H1 (cell line): ENCODE measurements at regions not wholly inside any gene's neighbourhood (a gene's known extent, or its start where the extent isn't known, plus 50 kb on each side); places are given as distances from the start of the nearest gene placed in this dataset.

Experiments used
- CTCF ChIA-PET: fragments of 300-600 bp; sonication (Branson Sonifier 250); formaldehyde crosslinking; loops from one replicate; lab custom pipeline; 2021; ENCODE audit not compliant: partially characterized antibody; lab: Charles Lee
- POLR2A ChIA-PET: fragments of 300-600 bp; sonication (Branson Sonifier 250); formaldehyde crosslinking; loops from one replicate; lab custom pipeline; 2021; ENCODE audit warnings: inconsistent platforms; ENCODE audit not compliant: partially characterized antibody; lab: Charles Lee
- DNase-seq, 2 experiments: peaks; one replicate each; pipeline versions ENCODE4 v3.0.0 to v3.0.0-alpha.2; 2010 to 2022; ENCODE audit warnings: low spot score in 2 of 2, low read depth in 1 of 2, mixed read lengths in 1 of 2
- FAIRE-seq: peaks from 2 replicates; lab custom pipeline; 2011; peaks lifted over from hg19 to GRCh38; lab: Jason Lieb, UNC
- H2AFZ ChIP-seq: 2 replicates; pipeline ENCODE4 v1.8.1; 2012; ENCODE audit warnings: low read length, inconsistent platforms
- H2AK5ac ChIP-seq: 2 replicates; pipeline ENCODE4 v1.6.1; 2013; ENCODE audit warnings: low read depth, low read length
- H2BK120ac ChIP-seq: replicated peaks from 2 replicates; pipeline ENCODE3; 2013; ENCODE audit warnings: low read depth, low read length, inconsistent platforms
- H2BK12ac ChIP-seq: 2 replicates; pipeline ENCODE4 v1.6.1; 2013; ENCODE audit warnings: low read depth, low read length
- H2BK15ac ChIP-seq: 2 replicates; pipeline ENCODE4 v1.6.1; 2013; ENCODE audit warnings: low read length
- H2BK20ac ChIP-seq: 2 replicates; pipeline ENCODE4 v1.6.1; 2013; ENCODE audit warnings: low read length
- H2BK5ac ChIP-seq: 2 replicates; pipeline ENCODE4 v1.6.1; 2013; ENCODE audit warnings: low read depth, low read length
- H3K14ac ChIP-seq: 2 replicates; pipeline ENCODE4 v1.6.1; 2013; ENCODE audit warnings: inconsistent platforms; ENCODE audit not compliant: insufficient read length
- H3K18ac ChIP-seq: 2 replicates; pipeline ENCODE4 v1.6.1; 2013; ENCODE audit warnings: low read length; ENCODE audit errors: extremely low read depth
- H3K23ac ChIP-seq: 2 replicates; pipeline ENCODE4 v1.6.1; 2013; ENCODE audit warnings: inconsistent platforms; ENCODE audit not compliant: insufficient read length
- H3K23me2 ChIP-seq: 2 replicates; pipeline ENCODE4 v1.6.1; 2013; ENCODE audit warnings: low read depth, low read length
- H3K27ac ChIP-seq: 2 replicates; pipeline ENCODE4 v1.6.1; 2011; ENCODE audit warnings: low read depth, low read length, inconsistent platforms
- H3K27me3 ChIP-seq, 4 experiments: replicated peaks in 1 of 4; 1 replicate in 1 of 4; 2 replicates in 3 of 4; pipeline versions ENCODE4 v1.6.1 to v1.8.1; 2011 to 2013; ENCODE audit warnings: low read length in 3 of 4, mild to moderate bottlenecking in 3 of 4, inconsistent platforms in 2 of 4, mixed read lengths in 2 of 4, moderate library complexity in 1 of 4; ENCODE audit not compliant: control insufficient read depth in 3 of 4, insufficient read depth in 3 of 4; ENCODE audit errors: extremely low read depth in 1 of 4
- H3K36me3 ChIP-seq, 4 experiments: 2 replicates each; pipeline versions ENCODE4 v1.6.1 to v1.8.1; 2011 to 2013; ENCODE audit warnings: mild to moderate bottlenecking in 4 of 4, low read length in 3 of 4, moderate library complexity in 2 of 4, control low read depth in 1 of 4, inconsistent platforms in 1 of 4; ENCODE audit not compliant: insufficient read depth in 4 of 4, control insufficient read depth in 2 of 4
- H3K4ac ChIP-seq: replicated peaks from 2 replicates; pipeline ENCODE3; 2013; ENCODE audit warnings: low read length, low read depth, mixed read lengths, inconsistent platforms; ENCODE audit not compliant: insufficient read length
- H3K4me1 ChIP-seq, 4 experiments: replicated peaks in 1 of 4; 1 replicate in 1 of 4; 2 replicates in 3 of 4; pipeline versions ENCODE4 v1.6.1 to v1.8.1; 2011 to 2013; ENCODE audit warnings: low read length in 3 of 4, inconsistent platforms in 2 of 4, mixed read lengths in 1 of 4; ENCODE audit not compliant: insufficient read depth in 4 of 4, control insufficient read depth in 3 of 4
- H3K4me2 ChIP-seq, 2 experiments: 2 replicates each; pipeline versions ENCODE4 v1.6.1 to v1.8.1; 2011 to 2013; ENCODE audit warnings: low read depth in 2 of 2, low read length in 2 of 2, control low read depth in 1 of 2, inconsistent platforms in 1 of 2, mild to moderate bottlenecking in 1 of 2; ENCODE audit not compliant: insufficient read depth in 1 of 2
- H3K4me3 ChIP-seq, 4 experiments: fragments of 200-600, 300-600 bp in 1 of 4; sonication (generic), shearing (Covaris generic), sonication (Bioruptor Twin) in 1 of 4; 2 replicates each; pipeline versions ENCODE4 v1.5.1 to v1.8.1; 2011 to 2016; ENCODE audit warnings: low read length in 4 of 4, low read depth in 3 of 4, control low read depth in 2 of 4, inconsistent platforms in 2 of 4, mild to moderate bottlenecking in 2 of 4, mixed read lengths in 1 of 4, moderate library complexity in 1 of 4; ENCODE audit not compliant: insufficient read depth in 2 of 4; ENCODE audit errors: extremely low read depth in 1 of 4
- H3K56ac ChIP-seq: replicated peaks from 2 replicates; pipeline ENCODE3; 2013; ENCODE audit warnings: low read depth, mild to moderate bottlenecking, mixed read lengths, low read length, inconsistent platforms; ENCODE audit not compliant: insufficient read length
- H3K79me1 ChIP-seq: 2 replicates; pipeline ENCODE4 v1.6.1; 2013; ENCODE audit warnings: low read depth, low read length, control low read depth
- H3K79me2 ChIP-seq, 2 experiments: 2 replicates each; pipeline versions ENCODE4 v1.6.1 to v1.8.1; 2012 to 2013; ENCODE audit warnings: low read length in 2 of 2, mild to moderate bottlenecking in 2 of 2, inconsistent platforms in 1 of 2; ENCODE audit not compliant: insufficient read depth in 2 of 2, control insufficient read depth in 1 of 2
- H3K9ac ChIP-seq, 4 experiments: replicated peaks in 1 of 4; 1 replicate in 1 of 4; 2 replicates in 3 of 4; pipeline versions ENCODE4 v1.6.1 to v1.8.1; 2011 to 2013; ENCODE audit warnings: low read depth in 3 of 4, low read length in 3 of 4, control low read depth in 2 of 4, mild to moderate bottlenecking in 2 of 4, moderate library complexity in 2 of 4, inconsistent platforms in 1 of 4; ENCODE audit errors: extremely low read depth in 1 of 4
- H3K9me3 ChIP-seq, 2 experiments: 2 replicates each; pipeline versions ENCODE4 v1.6.1 to v1.8.1; 2012 to 2013; ENCODE audit warnings: mild to moderate bottlenecking in 2 of 2, moderate library complexity in 2 of 2, control low read depth in 1 of 2, inconsistent platforms in 1 of 2, low read depth in 1 of 2, low read length in 1 of 2, mixed read lengths in 1 of 2; ENCODE audit not compliant: insufficient read depth in 2 of 2
- H4K20me1 ChIP-seq, 2 experiments: replicated peaks in 1 of 2; 2 replicates each; pipeline versions ENCODE3 to v1.8.1; 2011 to 2013; ENCODE audit warnings: inconsistent platforms in 2 of 2, low read length in 2 of 2, mild to moderate bottlenecking in 1 of 2; ENCODE audit not compliant: insufficient read depth in 2 of 2, control insufficient read depth in 1 of 2
- H4K5ac ChIP-seq: 2 replicates; pipeline ENCODE4 v1.6.1; 2013; ENCODE audit warnings: low read length, low read depth, mixed read lengths, inconsistent platforms; ENCODE audit not compliant: insufficient read length
- H4K8ac ChIP-seq: 2 replicates; pipeline ENCODE4 v1.8.0; 2013; ENCODE audit warnings: mild to moderate bottlenecking, moderate library complexity, low read length, inconsistent platforms; ENCODE audit not compliant: insufficient read depth; ENCODE audit errors: extremely low read depth
- H4K91ac ChIP-seq: replicated peaks from 2 replicates; pipeline ENCODE3; 2013; ENCODE audit warnings: low read length, mixed read lengths, inconsistent platforms; ENCODE audit not compliant: insufficient read length
- ASH2L ChIP-seq: fragments of 200-600, 300-600 bp; sonication (generic); IDR thresholded peaks from one replicate; pipeline ENCODE4 v1.7.1; 2017; ENCODE audit warnings: low read length
- BRCA1 ChIP-seq: IDR thresholded peaks from 2 replicates; pipeline ENCODE4 v1.6.1; 2012; ENCODE audit warnings: low read depth, low read length, improper control_type of control experiment
- CBX8 ChIP-seq: fragments of 300-800, 300-1000 bp; sonication (generic); IDR thresholded peaks from 2 replicates; pipeline ENCODE4 v1.7.1; 2016; ENCODE audit warnings: low read depth, low read length, borderline replicate concordance
- KDM4A ChIP-seq: IDR thresholded peaks from one replicate; pipeline ENCODE4 v1.7.1; 2012; ENCODE audit warnings: low read depth, mild to moderate bottlenecking, moderate library complexity, low read length, inconsistent platforms; ENCODE audit not compliant: severe bottlenecking
- KDM5A ChIP-seq: fragments of 200-600 bp; IDR thresholded peaks from 2 replicates; pipeline ENCODE4 v1.7.1; 2012; ENCODE audit warnings: mild to moderate bottlenecking, low read length, inconsistent platforms, mixed read lengths
- PHF8 ChIP-seq: fragments of 200-600 bp; sonication (generic); conservative IDR thresholded peaks from 2 replicates; pipeline ENCODE4 v1.7.1; 2012; ENCODE audit warnings: low read depth, mild to moderate bottlenecking, inconsistent platforms, low read length, moderate library complexity
- POLR2AphosphoS5 ChIP-seq: IDR thresholded peaks from 2 replicates; pipeline ENCODE4 v1.6.1; 2011; ENCODE audit warnings: low read depth, low read length
- POU5F1 ChIP-seq: IDR thresholded peaks from 2 replicates; pipeline ENCODE4 v1.6.1; 2011; ENCODE audit warnings: low read depth, mild to moderate bottlenecking, low read length, moderate library complexity
- SIN3A ChIP-seq, 2 experiments: IDR thresholded peaks in 1 of 2; conservative IDR thresholded peaks in 1 of 2; 2 replicates each; pipeline ENCODE4 v1.6.1; 2011 to 2012; ENCODE audit warnings: low read length in 2 of 2, improper control_type of control experiment in 1 of 2, low read depth in 1 of 2, mild to moderate bottlenecking in 1 of 2
- SIX5 ChIP-seq: IDR thresholded peaks from 2 replicates; pipeline ENCODE4 v1.6.1; 2011; ENCODE audit warnings: mild to moderate bottlenecking, low read depth, low read length
- SP2 ChIP-seq: IDR thresholded peaks from 2 replicates; pipeline ENCODE4 v1.6.1; 2012; ENCODE audit warnings: mild to moderate bottlenecking, low read length, inconsistent platforms
- SP4 ChIP-seq: IDR thresholded peaks from 2 replicates; pipeline ENCODE4 v1.6.1; 2012; ENCODE audit warnings: low read length, inconsistent platforms
- TAF7 ChIP-seq: optimal IDR thresholded peaks from 2 replicates; pipeline ENCODE3; 2011; ENCODE audit warnings: low read depth, mild to moderate bottlenecking, inconsistent platforms, low read length, moderate library complexity, borderline replicate concordance
- TBP ChIP-seq: IDR thresholded peaks from 2 replicates; pipeline ENCODE4 v1.6.1; 2011; ENCODE audit warnings: low read depth, low read length, improper control_type of control experiment
- WGBS, 2 experiments: shearing (Covaris generic) in 1 of 2; methylation state at CpG; one replicate each; pipeline versions ENCODE4 v1.1.6 to v1.1.7; 2013 to 2015; ENCODE audit warnings: low lambda C conversion rate in 2 of 2, mixed read lengths in 2 of 2, inconsistent platforms in 1 of 2, low coverage in 1 of 2, missing lambda C conversion rate in 1 of 2; ENCODE audit not compliant: insufficient replicate concordance in 2 of 2, insufficient coverage in 1 of 2, insufficient read length in 1 of 2; ENCODE audit errors: extremely low coverage in 1 of 2, missing lambda C conversion rate in 1 of 2; 5-methylcytosine and 5-hydroxymethylcytosine counted together
- TF ChIP-seq, protein P1 (sequence below): IDR thresholded peaks from 2 replicates; pipeline ENCODE4 v1.6.1; 2012; ENCODE audit warnings: inconsistent platforms

DNA sequence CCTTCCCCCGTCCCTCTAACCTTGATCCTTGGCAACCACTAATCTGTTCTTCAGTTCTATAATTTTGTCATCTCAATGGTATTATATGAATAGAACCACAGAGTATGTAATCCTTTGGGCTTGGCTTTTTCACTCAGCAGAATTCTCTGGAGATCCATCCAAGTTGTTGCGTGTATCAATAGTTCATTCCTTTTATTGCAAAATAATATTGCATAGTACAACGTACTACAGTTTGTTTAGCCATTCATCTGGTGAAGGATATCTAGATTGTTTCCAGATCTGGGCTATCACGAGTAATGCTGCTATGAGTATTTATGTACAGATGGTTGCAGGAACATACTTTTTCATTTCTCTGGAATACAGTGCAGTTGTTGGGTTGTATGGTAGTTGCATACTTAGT lies 76.2 kb downstream of the PLXNA1 start:
- no peak for FAIRE-seq
- H4K8ac ChIP-seq: no peak overlapping the region
- no peak overlapping the region for H3K4ac ChIP-seq
- H4K20me1 ChIP-seq: no peaks in the 10 kb centered on the region
- no peaks in the 10 kb centered on the region for H3K23me2 ChIP-seq
- H2BK120ac ChIP-seq: no peak overlapping the region
- H3K4me1 ChIP-seq: peaks cover 0 to 3% (median under 1%) of the 10 kb centered on the region in 4 experiments; a peak in 2 of 7 replicates
- H3K79me2 ChIP-seq: no peaks in the 10 kb centered on the region
- H4K5ac ChIP-seq: no peak overlapping the region
- no peaks in the 10 kb centered on the region for H3K36me3 ChIP-seq
- no peak overlapping the region for H3K18ac ChIP-seq
- no peak overlapping the region for H3K23ac ChIP-seq
- H3K9ac ChIP-seq: no peak overlapping the region
- H3K4me2 ChIP-seq: no peak overlapping the region
- TF ChIP-seq ASH2L (no peak), SP4 (no peak), POU5F1 (no peak), POLR2AphosphoS5 (no peak), TAF7 (no peak), KDM5A (no peak), KDM4A (no peak), SIX5 (no peak), SIN3A (conservative IDR thresholded peaks at IDR 0.05 in 1 of 2, IDR thresholded peaks at IDR 0.05 in 1 of 2; ENCODE audit: low read depth in 1 of 2, low read length in 2 of 2) (no peak), BRCA1 (no peak), CBX8 (no peak), PHF8 (no peak), TBP (no peak), SP2 (no peak)
- TF ChIP-seq, protein P1, sequence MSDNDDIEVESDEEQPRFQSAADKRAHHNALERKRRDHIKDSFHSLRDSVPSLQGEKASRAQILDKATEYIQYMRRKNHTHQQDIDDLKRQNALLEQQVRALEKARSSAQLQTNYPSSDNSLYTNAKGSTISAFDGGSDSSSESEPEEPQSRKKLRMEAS: no peak
- POLR2A ChIA-PET: no interaction called here
- no peak overlapping the region for H3K14ac ChIP-seq
- H3K27me3 ChIP-seq: no peaks in the 10 kb centered on the region
- no peak overlapping the region for H4K91ac ChIP-seq
- CTCF ChIA-PET: interaction anchor here (0.9 kb wide), 1 partner anchor 86 kb away, joined by 3 read pairs; no protein-coding TSS in a partner anchor
- H2BK15ac ChIP-seq: no peak overlapping the region
- H2AK5ac ChIP-seq: no peak overlapping the region
- no peak for DNase-seq
- H2BK5ac ChIP-seq: no peak overlapping the region
- H2BK20ac ChIP-seq: no peak overlapping the region
- peaks cover 4 to 9% of the 10 kb centered on the region in 2 experiments; a peak in 2 of 4 replicates for H3K9me3 ChIP-seq
- no peak overlapping the region for H3K56ac ChIP-seq
- H3K4me3 ChIP-seq: no peak overlapping the region
- H2AFZ ChIP-seq: no peak overlapping the region
- H2BK12ac ChIP-seq: no peak overlapping the region
- 95% methylated on average over 4 of the region's 4 CpGs; no CpG with 5 or more reads in 1 of the 2 experiments for WGBS, 2 experiments
- no peak overlapping the region for H3K27ac ChIP-seq
- H3K79me1 ChIP-seq: no peaks in the 10 kb centered on the region
